ENCODE measurements at regions not wholly inside any gene's neighbourhood (a gene's known extent, or its start where the extent isn't known, plus 50 kb on each side); places are given as distances from the start of the nearest gene placed in this dataset.

- Histone ChIP-seq H3K4me1 (no peaks in the 10 kb centered on the region), H3K36me3 (no peaks in the 10 kb centered on the region), H3K4me3 (no peak overlapping the region), H3K9me3 (peaks cover 0 to 12% (median 0%) of the 10 kb centered on the region in 11 donors), H3K27me3 (no peaks in the 10 kb centered on the region), H3K27ac (no peak overlapping the region)
- ATAC-seq = no peak
- intact Hi-C loops (cut with DNase I) = no loop called here
- DNase-seq = no peak
- TF ChIP-seq CTCF (IDR thresholded peaks at IDR 0.05) = no peak
Observed at GRCh38 chr7:86025807-86026206, 617.9 kb upstream of the GRM3 start.

- no peaks in the 10 kb centered on the region for H3K27me3 ChIP-seq
- no peak overlapping the region for H3K4me3 ChIP-seq
- no peak overlapping the region for H3K27ac ChIP-seq
- DNase-seq = no peak
- no peaks in the 10 kb centered on the region for H3K36me3 ChIP-seq
- no peak for TF ChIP-seq CTCF (IDR thresholded peaks at IDR 0.05)
- intact Hi-C loops (cut with DNase I) = no loop called here
- no peak for ATAC-seq
- H3K9me3 ChIP-seq = peaks cover 0 to 4% (median 0%) of the 10 kb centered on the region in 11 donors
- no peaks in the 10 kb centered on the region for H3K4me1 ChIP-seq
Observed at GRCh38 chr7:86013662-86014061, 630.0 kb upstream of the GRM3 start.

GRCh38 chr7:86012971-86013370, 630.7 kb upstream of the GRM3 start:
- no peaks in the 10 kb centered on the region for H3K27me3 ChIP-seq

GRCh38 chr7:86008898-86009297, 634.8 kb upstream of the GRM3 start:
- intact Hi-C loops (cut with DNase I) = no loop called here
- TF ChIP-seq CTCF (IDR thresholded peaks at IDR 0.05) = no peak
- WGBS, 2 donors = 64 to 65% methylated on average over 3 of the region's 3 CpGs
- no peak overlapping the region for H3K27ac ChIP-seq
- peaks cover 0 to 6% (median 0%) of the 10 kb centered on the region in 11 donors for H3K9me3 ChIP-seq
- ATAC-seq (no peak), DNase-seq (no peak)
- no peak overlapping the region for H3K4me3 ChIP-seq
- no peaks in the 10 kb centered on the region for H3K36me3 ChIP-seq
- no peaks in the 10 kb centered on the region for H3K27me3 ChIP-seq
- no peaks in the 10 kb centered on the region for H3K4me1 ChIP-seq

More at GRCh38 chr7:86012971-86013370, 630.7 kb upstream of the GRM3 start:
- no peak for TF ChIP-seq CTCF (IDR thresholded peaks at IDR 0.05)
- no peak overlapping the region for H3K27ac ChIP-seq
- ATAC-seq (no peak), DNase-seq (no peak)
- no peak overlapping the region for H3K4me3 ChIP-seq
- H3K4me1 ChIP-seq = no peaks in the 10 kb centered on the region
- no peaks in the 10 kb centered on the region for H3K9me3 ChIP-seq
- intact Hi-C loops (cut with DNase I) = no loop called here
- no peaks in the 10 kb centered on the region for H3K36me3 ChIP-seq

- Histone ChIP-seq H3K27ac (no peak overlapping the region), H3K4me3 (no peak overlapping the region), H3K9me3 (peaks cover 0 to 21% (median 8%) of the 10 kb centered on the region in 11 donors), H3K36me3 (no peaks in the 10 kb centered on the region), H3K4me1 (no peaks in the 10 kb centered on the region), H3K27me3 (no peaks in the 10 kb centered on the region)
- TF ChIP-seq CTCF (IDR thresholded peaks at IDR 0.05) = no peak
- WGBS, 2 donors = 65 to 66% methylated on average over 2 of the region's 2 CpGs
- intact Hi-C loops (cut with DNase I) = no loop called here
- no peak for DNase-seq
- no peak for ATAC-seq
Observed at GRCh38 chr7:86006909-86007308, 636.8 kb upstream of the GRM3 start.
